OCI-LY7 (cell line): ENCODE measurements at regions not wholly inside any gene's neighbourhood (a gene's known extent, or its start where the extent isn't known, plus 50 kb on each side); places are given as distances from the start of the nearest gene placed in this dataset.

Experiments used
- BruUV-seq: library from RNA; stranded (reverse); fragments of 400-500 nt; replicated peaks from 2 replicates; lab custom pipeline; 2021; lab: Mats Ljungman, UMichigan
- CTCF ChIA-PET: fragments of 300-600 bp; sonication (Branson Sonifier 250); formaldehyde crosslinking; loops from one replicate; lab custom pipeline; 2022; ENCODE audit warnings: antibody characterized with exemption; ENCODE audit not compliant: unreplicated experiment; lab: Charles Lee
- POLR2A ChIA-PET: fragments of 300-600 bp; sonication (Branson Sonifier 250); formaldehyde crosslinking; loops from one replicate; lab custom pipeline; 2022; ENCODE audit warnings: antibody characterized with exemption; lab: Charles Lee
- DNase-seq: peaks from one replicate; pipeline ENCODE4 v3.0.0-alpha.2; 2015; ENCODE audit warnings: low spot score
- H2AFZ ChIP-seq: fragments of 200-600 bp; sonication (generic), shearing (Covaris generic); 2 replicates; pipeline ENCODE4 v1.6.1; 2014; ENCODE audit warnings: mild to moderate bottlenecking, antibody characterized with exemption, low read length, moderate library complexity
- H3K27ac ChIP-seq: fragments of 200-600 bp; sonication (generic); 2 replicates; pipeline ENCODE4 v1.5.1; 2014; ENCODE audit warnings: mixed run types, low read depth, mild to moderate bottlenecking, moderate library complexity, low read length, inconsistent platforms; ENCODE audit not compliant: poor library complexity, severe bottlenecking
- H3K36me3 ChIP-seq: fragments of 200-600 bp; sonication (generic); 2 replicates; pipeline ENCODE4 v1.6.1; 2014; ENCODE audit warnings: mild to moderate bottlenecking, antibody characterized with exemption, low read length, moderate library complexity, mixed read lengths; ENCODE audit not compliant: insufficient read depth
- H3K4me1 ChIP-seq: fragments of 200-600 bp; sonication (generic); 2 replicates; pipeline ENCODE4 v1.5.1; 2014; ENCODE audit warnings: mild to moderate bottlenecking, low read length; ENCODE audit not compliant: insufficient read depth, poor library complexity, severe bottlenecking
- H3K4me2 ChIP-seq: fragments of 200-600 bp; sonication (generic); 2 replicates; pipeline ENCODE4 v1.6.1; 2014; ENCODE audit warnings: mild to moderate bottlenecking, low read length
- H3K4me3 ChIP-seq: fragments of 200-600 bp; sonication (generic); 2 replicates; pipeline ENCODE4 v1.5.1; 2014; ENCODE audit warnings: mild to moderate bottlenecking, low read depth, low read length; ENCODE audit not compliant: poor library complexity, severe bottlenecking
- H3K79me2 ChIP-seq: fragments of 200-600 bp; sonication (generic); 2 replicates; pipeline ENCODE4 v1.6.1; 2016; ENCODE audit warnings: low read depth, mild to moderate bottlenecking, low read length, moderate library complexity, mixed read lengths; ENCODE audit not compliant: insufficient read depth
- H3K9me2 ChIP-seq: fragments of 200-600 bp; sonication (generic); 2 replicates; pipeline ENCODE4 v1.6.1; 2016; ENCODE audit warnings: mild to moderate bottlenecking, low read length, mixed read lengths; ENCODE audit not compliant: insufficient read depth
- H3K9me3 ChIP-seq: fragments of 200-600 bp; sonication (generic); 2 replicates; pipeline ENCODE4 v1.6.1; 2014; ENCODE audit warnings: mild to moderate bottlenecking, mixed run types, low read length, mixed read lengths
- H4K20me1 ChIP-seq: fragments of 200-600 bp; sonication (generic); 2 replicates; pipeline ENCODE4 v1.6.1; 2014; ENCODE audit warnings: mild to moderate bottlenecking, antibody characterized with exemption, low read length, moderate library complexity, mixed read lengths; ENCODE audit not compliant: insufficient read depth
- EZH2phosphoT487 ChIP-seq: fragments of 200-600 bp; sonication (generic); IDR thresholded peaks from 2 replicates; pipeline ENCODE4 v1.6.1; 2018; ENCODE audit warnings: low read depth, borderline replicate concordance, mild to moderate bottlenecking, mixed run types, antibody characterized with exemption, low read length, moderate library complexity, mixed read lengths
- intact Hi-C: fragments of 100-400 bp; cut with micrococcal nuclease; formaldehyde crosslinking; loops from one replicate; pipeline ENCODE4 v1.10.0; 2022; ENCODE audit not compliant: unreplicated experiment
- TF ChIP-seq, protein P1 (sequence below): fragments of 200-600 bp; sonication (generic); conservative IDR thresholded peaks from 2 replicates; pipeline ENCODE4 v1.5.1; 2014; ENCODE audit warnings: mild to moderate bottlenecking, antibody characterized with exemption, low read length, moderate library complexity, mixed read lengths

DNA sequence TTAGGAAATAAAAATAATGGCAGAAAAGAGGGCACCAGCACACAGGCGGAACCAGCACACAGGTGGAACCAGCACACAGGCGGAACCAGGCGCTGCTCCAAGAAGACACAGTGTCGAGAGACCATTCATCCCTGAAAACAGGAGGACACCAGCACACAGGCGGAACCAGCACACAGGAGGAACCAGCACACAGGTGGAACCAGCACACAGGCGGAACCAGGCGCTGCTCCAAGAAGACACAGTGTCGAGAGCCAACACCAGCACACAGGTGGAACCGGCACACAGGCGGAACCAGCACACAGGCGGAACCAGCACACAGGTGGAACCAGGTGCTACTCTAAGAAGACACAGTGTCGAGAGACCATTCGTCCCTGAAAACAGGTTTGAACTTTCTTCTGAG lies 115.5 kb upstream of the TMEM18 start:
- ChIA-PET POLR2A (no interaction called here), CTCF (no interaction called here)
- no peak for TF ChIP-seq EZH2phosphoT487
- TF ChIP-seq, protein P1, sequence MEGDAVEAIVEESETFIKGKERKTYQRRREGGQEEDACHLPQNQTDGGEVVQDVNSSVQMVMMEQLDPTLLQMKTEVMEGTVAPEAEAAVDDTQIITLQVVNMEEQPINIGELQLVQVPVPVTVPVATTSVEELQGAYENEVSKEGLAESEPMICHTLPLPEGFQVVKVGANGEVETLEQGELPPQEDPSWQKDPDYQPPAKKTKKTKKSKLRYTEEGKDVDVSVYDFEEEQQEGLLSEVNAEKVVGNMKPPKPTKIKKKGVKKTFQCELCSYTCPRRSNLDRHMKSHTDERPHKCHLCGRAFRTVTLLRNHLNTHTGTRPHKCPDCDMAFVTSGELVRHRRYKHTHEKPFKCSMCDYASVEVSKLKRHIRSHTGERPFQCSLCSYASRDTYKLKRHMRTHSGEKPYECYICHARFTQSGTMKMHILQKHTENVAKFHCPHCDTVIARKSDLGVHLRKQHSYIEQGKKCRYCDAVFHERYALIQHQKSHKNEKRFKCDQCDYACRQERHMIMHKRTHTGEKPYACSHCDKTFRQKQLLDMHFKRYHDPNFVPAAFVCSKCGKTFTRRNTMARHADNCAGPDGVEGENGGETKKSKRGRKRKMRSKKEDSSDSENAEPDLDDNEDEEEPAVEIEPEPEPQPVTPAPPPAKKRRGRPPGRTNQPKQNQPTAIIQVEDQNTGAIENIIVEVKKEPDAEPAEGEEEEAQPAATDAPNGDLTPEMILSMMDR: no peak
- DNase-seq: no peak
- Histone ChIP-seq H3K79me2 (no peaks in the 10 kb centered on the region), H3K9me2 (no peaks in the 10 kb centered on the region), H3K36me3 (no peaks in the 10 kb centered on the region), H3K4me2 (no peak overlapping the region), H4K20me1 (no peaks in the 10 kb centered on the region), H3K4me1 (no peaks in the 10 kb centered on the region), H3K27ac (no peak overlapping the region), H2AFZ (no peak overlapping the region), H3K4me3 (no peak overlapping the region), H3K9me3 (no peaks in the 10 kb centered on the region)
- intact Hi-C loops: no loop called here
- BruUV-seq: no TSS peak

DNA sequence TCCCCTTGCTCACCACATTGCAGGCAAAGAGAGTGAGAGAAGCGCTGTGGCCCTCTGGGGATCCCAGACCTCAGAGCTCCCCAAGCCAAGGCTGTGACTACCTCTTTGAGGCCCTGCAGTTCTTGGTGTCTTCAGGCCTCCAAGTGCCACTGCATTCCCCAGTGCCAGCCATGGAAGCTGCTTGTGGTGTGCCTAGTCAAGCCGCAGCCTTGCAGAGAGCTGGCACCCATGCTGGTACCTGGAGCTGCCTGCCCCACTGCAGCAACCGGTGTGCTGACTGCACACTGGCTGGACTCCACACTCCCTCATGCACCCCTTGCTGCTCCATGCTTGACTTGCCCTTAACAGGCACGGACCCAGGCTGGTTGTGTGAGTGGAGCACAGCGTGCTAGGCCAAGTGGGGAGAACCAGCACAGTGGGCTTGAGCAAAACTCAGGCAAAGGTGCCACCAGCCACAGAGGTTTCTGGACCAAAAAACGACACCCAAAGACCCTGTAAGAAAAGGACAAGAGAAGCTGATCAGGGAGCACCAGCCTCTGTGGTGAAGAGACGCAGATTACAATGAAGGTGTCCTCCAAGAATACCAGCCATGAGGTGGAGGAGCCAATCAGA lies 113.5 kb upstream of the TMEM18 start:
- CTCF ChIA-PET: no interaction called here
- H3K36me3 ChIP-seq: no peaks in the 10 kb centered on the region
- H4K20me1 ChIP-seq: no peaks in the 10 kb centered on the region
- DNase-seq: no peak
- POLR2A ChIA-PET: no interaction called here
- no peak overlapping the region for H3K4me3 ChIP-seq
- H2AFZ ChIP-seq: no peak overlapping the region
- no peaks in the 10 kb centered on the region for H3K4me1 ChIP-seq
- H3K79me2 ChIP-seq: no peaks in the 10 kb centered on the region
- BruUV-seq: no TSS peak
- intact Hi-C loops: no loop called here
- TF ChIP-seq, protein P1: no peak
- TF ChIP-seq EZH2phosphoT487: no peak
- no peaks in the 10 kb centered on the region for H3K9me3 ChIP-seq
- H3K4me2 ChIP-seq: no peak overlapping the region
- H3K9me2 ChIP-seq: no peaks in the 10 kb centered on the region
- no peak overlapping the region for H3K27ac ChIP-seq

DNA sequence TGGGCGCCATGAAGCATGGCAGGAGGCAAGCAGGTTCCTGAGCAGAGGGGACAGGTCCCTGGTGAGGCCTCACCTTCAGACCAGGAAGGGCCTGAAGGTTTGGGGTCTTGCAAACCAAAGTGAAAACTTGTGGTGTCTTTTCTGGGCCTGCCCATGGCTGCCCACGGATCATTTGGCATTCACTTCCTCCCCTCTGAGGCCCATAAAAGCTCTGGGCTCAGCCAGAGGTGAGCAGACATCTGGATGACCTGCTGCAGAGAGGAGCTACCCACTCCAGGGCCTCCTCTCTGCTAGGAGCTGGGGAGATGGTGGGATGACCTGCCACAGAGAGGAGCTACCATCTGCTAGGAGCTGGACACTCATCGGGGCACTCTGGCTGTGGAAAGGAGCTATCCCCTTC lies 112.9 kb upstream of the TMEM18 start:
- H3K4me2 ChIP-seq: no peak overlapping the region
- ChIA-PET CTCF (no interaction called here), POLR2A (no interaction called here)
- H2AFZ ChIP-seq: no peak overlapping the region
- no peak overlapping the region for H3K27ac ChIP-seq
- H3K36me3 ChIP-seq: no peaks in the 10 kb centered on the region
- BruUV-seq: no TSS peak
- H3K4me1 ChIP-seq: no peaks in the 10 kb centered on the region
- intact Hi-C loops: no loop called here
- H3K4me3 ChIP-seq: no peak overlapping the region
- no peaks in the 10 kb centered on the region for H3K9me3 ChIP-seq
- no peak for TF ChIP-seq EZH2phosphoT487
- TF ChIP-seq, protein P1: no peak
- H4K20me1 ChIP-seq: no peaks in the 10 kb centered on the region
- DNase-seq: no peak
- H3K9me2 ChIP-seq: no peaks in the 10 kb centered on the region
- no peaks in the 10 kb centered on the region for H3K79me2 ChIP-seq
